Pancreas (tissue), 10 donors: ENCODE measurements at regions not wholly inside any gene's neighbourhood (a gene's known extent, or its start where the extent isn't known, plus 50 kb on each side); places are given as distances from the start of the nearest gene placed in this dataset.

Experiments
- ATAC-seq, 4 donors: fragments of 200-7000 bp; cut with Tn5 transposase; one replicate each; pipeline versions ENCODE4 v1.8.0 to v1.9.1; 2020; ENCODE audit warnings: mild to moderate bottlenecking in 4 of 4, moderate library complexity in 4 of 4
- DNase-seq, 6 donors: peaks; one replicate each; pipeline ENCODE4 v3.0.0-alpha.2; 2020
- FAIRE-seq: peaks from 2 replicates; lab custom pipeline; 2012; peaks lifted over from hg19 to GRCh38; lab: Jason Lieb, UNC
- H3K27ac ChIP-seq, 4 donors: fragments of 200-600 bp; sonication (generic); 1 replicate in 3 of 4; 2 replicates in 1 of 4; pipeline versions ENCODE4 v1.5.0 to v1.8.0; 2020
- H3K27me3 ChIP-seq, 4 donors: fragments of 200-600 bp; one replicate each; pipeline ENCODE4 v1.8.0; 2021
- H3K36me3 ChIP-seq, 3 donors: fragments of 200-600 bp; sonication (generic) in 1 of 3; one replicate each; pipeline versions ENCODE4 v1.5.0 to v1.8.0; 2020 to 2021
- H3K4me1 ChIP-seq, 3 donors: fragments of 200-600 bp; one replicate each; pipeline ENCODE4 v1.8.0; 2021
- H3K4me3 ChIP-seq, 4 donors: fragments of 200-600 bp; sonication (generic) in 2 of 4; one replicate each; pipeline versions ENCODE4 v1.5.0 to v1.8.0; 2020 to 2021
- H3K9me3 ChIP-seq, 4 donors: fragments of 200-600 bp; one replicate each; pipeline ENCODE4 v1.8.0; 2021
- CTCF ChIP-seq, 4 donors: fragments of 200-600 bp; sonication (generic) in 3 of 4; IDR thresholded peaks; one replicate each; pipeline versions ENCODE4 v1.5.0 to v1.8.0; 2021; ENCODE audit warnings: antibody characterized with exemption in 4 of 4
- WGBS, 2 donors: extraction: QIAGEN DNeasy Blood & Tissue Kit; methylation state at CpG; one replicate each; pipeline ENCODE4 v1.1.7; 2013; 5-methylcytosine and 5-hydroxymethylcytosine counted together
- intact Hi-C, 3 donors: fragments of 100-400 bp; cut with DNase I; formaldehyde crosslinking; loops; one replicate each; pipeline versions ENCODE4 v1.11.1 to v1.14.2; 2022
- donor health status: healthy with polysubstance abuse.
- donor health status: DM: no; HTN: no; CAD: no; lungs with moderate emphysema.
- donor health status: DM: no; HTN: no; CAD: no.
- donor health status: control.
- donor health status: control.
- donor health status: Bipolar disorder and iron deficiency.
- donor health status: DM: yes; HTN: yes; CAD: no.
- donor health status: DM: no; HTN: no; CAD: no.
- donor health status: DM: no; HTN: no; CAD: no.
- donor health status: DM: yes; HTN: yes; CAD: no.

- no peaks in the 10 kb centered on the region for H3K9me3 ChIP-seq
- intact Hi-C loops = no loop called here
- H3K27ac ChIP-seq = no peak overlapping the region
- no peak for TF ChIP-seq CTCF (IDR thresholded peaks at IDR 0.05)
- H3K4me1 ChIP-seq = no peaks in the 10 kb centered on the region
- no peaks in the 10 kb centered on the region for H3K27me3 ChIP-seq
- 67 to 69% methylated on average over 1 of the region's 1 CpG for WGBS, 2 donors
- H3K36me3 ChIP-seq = no peaks in the 10 kb centered on the region
- ATAC-seq = no peak
- no peak overlapping the region for H3K4me3 ChIP-seq
- DNase-seq = no peak
- FAIRE-seq = no peak
Observed at GRCh38 chr12:97943359-97943758, 480.8 kb downstream of the RMST start.

- H3K4me1 ChIP-seq = no peaks in the 10 kb centered on the region
- no peaks in the 10 kb centered on the region for H3K9me3 ChIP-seq
- H3K36me3 ChIP-seq = no peaks in the 10 kb centered on the region
- H3K27ac ChIP-seq = no peak overlapping the region
- H3K4me3 ChIP-seq = no peak overlapping the region
- H3K27me3 ChIP-seq = no peaks in the 10 kb centered on the region
- FAIRE-seq (no peak), DNase-seq (no peak), ATAC-seq (no peak)
- WGBS, 2 donors = 44 to 48% methylated on average over 2 of the region's 2 CpGs
- no peak for TF ChIP-seq CTCF (IDR thresholded peaks at IDR 0.05)
- intact Hi-C loops = no loop called here
Observed at GRCh38 chr12:97944576-97944975, 482.0 kb downstream of the RMST start.

- DNase-seq (no peak), ATAC-seq (no peak), FAIRE-seq (no peak)
- no peaks in the 10 kb centered on the region for H3K9me3 ChIP-seq
- H3K36me3 ChIP-seq = no peaks in the 10 kb centered on the region
- H3K4me3 ChIP-seq = no peak overlapping the region
- no peaks in the 10 kb centered on the region for H3K4me1 ChIP-seq
- no peak for TF ChIP-seq CTCF (IDR thresholded peaks at IDR 0.05)
- intact Hi-C loops = no loop called here
- 49 to 75% methylated on average over 1 of the region's 1 CpG for WGBS, 2 donors
- H3K27me3 ChIP-seq = no peaks in the 10 kb centered on the region
- H3K27ac ChIP-seq = no peak overlapping the region
Observed at GRCh38 chr12:97946701-97947100, 484.1 kb downstream of the RMST start.

- FAIRE-seq = no peak
- no peak for TF ChIP-seq CTCF (IDR thresholded peaks at IDR 0.05)
Observed at GRCh38 chr12:97948591-97948990, 486.0 kb downstream of the RMST start.

GRCh38 chr12:97951239-97951638 is 488.6 kb downstream of the RMST start:
- DNase-seq = no peak
- no peak overlapping the region for H3K4me3 ChIP-seq
- H3K9me3 ChIP-seq = no peaks in the 10 kb centered on the region
- no peak for FAIRE-seq
- no peaks in the 10 kb centered on the region for H3K36me3 ChIP-seq
- H3K4me1 ChIP-seq = no peaks in the 10 kb centered on the region
- no peak for ATAC-seq
- no peaks in the 10 kb centered on the region for H3K27me3 ChIP-seq
- no peak for TF ChIP-seq CTCF (IDR thresholded peaks at IDR 0.05)
- H3K27ac ChIP-seq = no peak overlapping the region
- intact Hi-C loops = no loop called here

More at GRCh38 chr12:97948591-97948990, 486.0 kb downstream of the RMST start:
- Histone ChIP-seq H3K36me3 (no peaks in the 10 kb centered on the region), H3K27me3 (no peaks in the 10 kb centered on the region), H3K27ac (no peak overlapping the region), H3K4me1 (no peaks in the 10 kb centered on the region), H3K9me3 (no peaks in the 10 kb centered on the region), H3K4me3 (no peak overlapping the region)
- no peak for DNase-seq
- WGBS, 2 donors = 42 to 69% methylated on average over 2 of the region's 2 CpGs
- intact Hi-C loops = no loop called here
- no peak for ATAC-seq
